Fibroblast of pulmonary artery (primary cell): ENCODE measurements at regions not wholly inside any gene's neighbourhood (a gene's known extent, or its start where the extent isn't known, plus 50 kb on each side); places are given as distances from the start of the nearest gene placed in this dataset.

ENCODE experiments used
- DNase-seq: peaks from one replicate; pipeline ENCODE4 v3.0.0-alpha.2; 2010; ENCODE audit warnings: low read depth
- H3K4me3 ChIP-seq: replicated peaks from 2 replicates; pipeline ENCODE4 v1.5.1; 2011; ENCODE audit warnings: low read depth, mild to moderate bottlenecking, control low read depth, low read length, moderate library complexity
- TF ChIP-seq, protein P1 (sequence below): IDR thresholded peaks from 2 replicates; pipeline ENCODE4 v1.5.1; 2011; ENCODE audit warnings: mild to moderate bottlenecking, control low read depth, low read length, inconsistent platforms; ENCODE audit errors: missing control alignments

DNA sequence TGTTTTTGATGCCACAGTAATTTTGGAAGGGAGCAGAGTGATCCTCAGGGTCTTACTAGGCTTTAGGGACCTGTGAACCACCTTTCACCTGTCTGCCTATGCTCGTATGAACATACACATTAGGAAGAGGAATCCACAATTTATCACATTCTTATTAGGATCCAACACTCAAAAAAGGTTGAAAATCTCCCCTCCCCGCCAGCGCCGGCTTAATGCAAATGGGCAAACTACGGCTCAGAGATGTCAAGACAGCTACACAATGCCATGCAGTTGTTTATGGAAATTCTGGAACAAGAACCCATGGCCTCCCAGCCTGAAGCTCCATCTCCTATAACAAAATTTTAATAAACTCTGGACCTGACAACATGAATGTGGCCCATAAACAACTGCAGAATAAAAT is 375.9 kb upstream of the ACVR2A start:
- H3K4me3 ChIP-seq: no peak overlapping the region
- TF ChIP-seq, protein P1, sequence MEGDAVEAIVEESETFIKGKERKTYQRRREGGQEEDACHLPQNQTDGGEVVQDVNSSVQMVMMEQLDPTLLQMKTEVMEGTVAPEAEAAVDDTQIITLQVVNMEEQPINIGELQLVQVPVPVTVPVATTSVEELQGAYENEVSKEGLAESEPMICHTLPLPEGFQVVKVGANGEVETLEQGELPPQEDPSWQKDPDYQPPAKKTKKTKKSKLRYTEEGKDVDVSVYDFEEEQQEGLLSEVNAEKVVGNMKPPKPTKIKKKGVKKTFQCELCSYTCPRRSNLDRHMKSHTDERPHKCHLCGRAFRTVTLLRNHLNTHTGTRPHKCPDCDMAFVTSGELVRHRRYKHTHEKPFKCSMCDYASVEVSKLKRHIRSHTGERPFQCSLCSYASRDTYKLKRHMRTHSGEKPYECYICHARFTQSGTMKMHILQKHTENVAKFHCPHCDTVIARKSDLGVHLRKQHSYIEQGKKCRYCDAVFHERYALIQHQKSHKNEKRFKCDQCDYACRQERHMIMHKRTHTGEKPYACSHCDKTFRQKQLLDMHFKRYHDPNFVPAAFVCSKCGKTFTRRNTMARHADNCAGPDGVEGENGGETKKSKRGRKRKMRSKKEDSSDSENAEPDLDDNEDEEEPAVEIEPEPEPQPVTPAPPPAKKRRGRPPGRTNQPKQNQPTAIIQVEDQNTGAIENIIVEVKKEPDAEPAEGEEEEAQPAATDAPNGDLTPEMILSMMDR: no peak
- DNase-seq: no peak

DNA sequence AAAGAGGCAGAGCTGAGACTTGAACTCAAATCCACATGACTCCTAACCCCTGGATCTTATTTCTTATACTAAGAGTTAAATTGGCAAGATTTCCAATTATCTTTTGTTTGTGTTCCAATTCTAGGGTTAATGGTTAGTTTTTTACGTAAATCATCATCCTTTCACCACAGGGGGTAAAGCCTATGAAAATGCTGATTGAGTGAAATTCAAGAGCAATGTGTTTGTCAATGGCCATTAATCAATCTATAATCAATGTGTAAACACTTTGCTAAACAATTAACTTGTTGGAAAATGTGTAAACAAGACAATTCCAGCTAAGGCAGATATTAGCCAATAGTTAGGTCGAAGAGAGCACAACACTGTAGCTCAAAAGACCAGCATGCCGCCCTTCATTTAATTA is 376.5 kb upstream of the ACVR2A start:
- DNase-seq: no peak
- TF ChIP-seq, protein P1: no peak
- H3K4me3 ChIP-seq: no peak overlapping the region

DNA sequence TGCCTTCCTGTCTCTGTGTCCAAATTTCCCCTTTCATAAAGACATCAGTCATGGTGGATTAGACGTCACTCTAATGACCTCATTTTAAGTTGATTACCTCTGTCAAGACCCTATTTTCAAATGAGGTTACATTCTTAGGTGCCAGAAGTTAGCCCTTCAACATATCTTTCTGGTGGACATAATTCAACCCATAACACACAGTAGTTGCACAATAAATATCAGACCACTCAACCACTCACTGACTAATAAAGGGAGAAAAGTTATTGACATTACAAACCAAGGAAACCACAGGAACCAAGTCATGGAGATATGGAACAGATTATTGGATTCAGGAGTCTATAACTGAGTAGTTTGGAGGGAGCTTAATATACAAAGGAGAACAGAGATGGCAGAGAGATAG is 377.4 kb upstream of the ACVR2A start:
- no peak overlapping the region for H3K4me3 ChIP-seq
- TF ChIP-seq, protein P1: no peak
- DNase-seq: no peak

DNA sequence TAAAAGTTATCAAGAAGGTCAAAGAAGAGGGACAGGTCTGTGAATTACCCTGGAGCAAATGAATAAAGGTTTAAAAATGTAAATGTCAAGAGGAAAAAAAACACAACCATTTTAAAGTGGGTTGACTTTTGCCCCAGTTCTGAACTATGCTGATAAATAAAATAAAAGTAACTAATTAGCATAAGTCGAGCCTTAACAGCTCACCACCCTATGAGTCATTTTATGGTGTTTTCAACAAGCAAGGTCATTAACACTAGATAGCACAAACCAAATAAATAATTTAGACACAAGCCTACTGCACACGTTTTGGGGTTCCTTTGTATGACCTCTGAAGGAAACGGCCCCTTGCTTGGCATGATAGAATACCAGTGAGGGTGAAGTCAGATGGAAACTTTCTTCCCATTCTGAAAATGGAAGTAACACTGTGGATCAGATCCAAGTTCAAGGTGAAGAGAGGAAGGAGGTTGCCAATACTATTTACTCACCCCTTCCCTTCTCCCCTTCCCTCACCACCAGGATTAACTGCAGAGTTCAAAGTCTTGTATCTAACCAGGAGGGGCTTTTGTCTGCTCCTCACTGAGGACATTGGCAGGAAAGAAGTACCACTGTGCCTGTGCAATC is 380.0 kb upstream of the ACVR2A start:
- H3K4me3 ChIP-seq: no peak overlapping the region
- no peak for DNase-seq
- TF ChIP-seq, protein P1: no peak

DNA sequence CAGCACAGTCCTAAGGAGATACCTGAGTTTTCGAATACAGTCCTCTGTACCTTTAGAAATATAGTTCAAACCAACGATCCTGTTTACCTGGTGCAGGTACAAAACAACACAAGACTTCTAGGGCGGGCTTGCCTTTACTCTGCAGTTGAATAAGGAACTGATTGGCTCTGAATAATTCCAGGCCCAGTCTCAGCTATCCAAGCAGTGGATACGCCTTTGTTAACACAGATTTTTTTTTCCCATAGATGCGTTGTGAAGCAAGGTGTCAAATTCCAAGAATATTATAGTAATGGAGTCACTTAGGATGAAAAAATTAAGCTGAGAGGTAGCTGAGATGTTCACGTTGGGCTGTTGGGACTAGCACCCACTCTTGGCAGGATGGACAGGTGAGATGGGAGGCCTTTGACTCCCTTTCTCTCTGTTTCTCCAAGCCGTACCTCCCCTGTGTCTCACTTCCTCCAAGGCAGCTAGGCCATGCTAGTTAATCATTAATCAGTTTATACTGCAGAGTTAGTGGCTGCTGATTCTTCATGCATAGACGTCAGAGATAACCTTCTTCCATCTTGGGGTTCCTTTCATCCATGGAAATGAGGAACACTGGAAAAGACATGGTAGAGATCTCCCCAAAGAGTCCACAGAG is 380.8 kb upstream of the ACVR2A start:
- TF ChIP-seq, protein P1: no peak

DNA sequence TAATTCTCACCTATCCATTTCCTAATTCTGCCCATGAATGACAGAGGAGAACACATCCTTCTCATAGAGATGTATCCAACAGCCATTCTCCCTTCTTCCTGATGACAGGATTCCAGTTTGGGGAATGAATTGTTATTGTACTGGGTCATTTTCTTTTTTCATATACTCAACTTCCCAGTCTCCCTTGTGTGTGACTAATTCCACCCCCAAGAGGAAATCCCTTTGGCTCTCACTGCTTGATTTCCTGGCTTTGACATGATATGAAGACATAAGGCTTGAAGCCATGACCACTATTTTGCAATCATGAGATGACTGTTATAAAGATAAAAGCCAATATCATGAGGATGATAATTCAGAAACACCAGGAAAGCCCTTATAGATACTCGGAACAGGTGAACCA is 384.7 kb upstream of the ACVR2A start:
- DNase-seq: peak; percentile 26
- TF ChIP-seq, protein P1: no peak
- H3K4me3 ChIP-seq: no peak overlapping the region

More for the DNA sequence above, 380.8 kb upstream of the ACVR2A start:
- DNase-seq: no peak
- H3K4me3 ChIP-seq: no peak overlapping the region

DNA sequence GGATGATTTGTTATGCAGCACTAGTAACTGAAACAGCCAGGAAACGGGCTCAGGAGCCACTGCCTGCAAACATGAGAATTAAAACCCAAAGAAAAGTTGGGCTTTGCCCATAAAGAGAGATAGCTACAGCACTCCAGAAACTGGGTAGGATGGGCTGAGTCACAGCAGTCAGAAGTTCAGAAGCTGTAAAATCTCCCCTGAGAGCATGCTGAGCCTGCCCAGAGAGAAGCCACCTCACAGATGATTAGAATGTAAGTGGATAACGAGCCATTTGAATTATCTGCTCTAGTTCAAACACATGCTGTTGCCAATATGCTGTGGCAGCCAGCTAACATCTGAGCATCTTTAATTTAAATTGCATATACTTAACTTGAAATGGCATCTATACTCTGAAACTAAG is 388.1 kb upstream of the ACVR2A start:
- TF ChIP-seq, protein P1: no peak
- H3K4me3 ChIP-seq: no peak overlapping the region
- no peak for DNase-seq
